ES-I3 (cell line): ENCODE measurements at regions not wholly inside any gene's neighbourhood (a gene's known extent, or its start where the extent isn't known, plus 50 kb on each side); places are given as distances from the start of the nearest gene placed in this dataset.

ENCODE experiments used
- H3K36me3 ChIP-seq: 2 replicates; pipeline ENCODE4 v1.6.1; 2013; ENCODE audit warnings: mild to moderate bottlenecking, low read length, control low read depth, moderate library complexity; ENCODE audit not compliant: insufficient read depth
- H3K4me1 ChIP-seq: 2 replicates; pipeline ENCODE4 v1.6.1; 2013; ENCODE audit warnings: mild to moderate bottlenecking, control low read depth, low read length; ENCODE audit not compliant: insufficient read depth
- H3K9ac ChIP-seq: 2 replicates; pipeline ENCODE4 v1.6.1; 2013; ENCODE audit warnings: low read depth, mild to moderate bottlenecking, low read length, moderate library complexity
- H3K9me3 ChIP-seq: 2 replicates; pipeline ENCODE4 v1.6.1; 2013; ENCODE audit warnings: mild to moderate bottlenecking, low read length, moderate library complexity; ENCODE audit not compliant: control insufficient read depth, insufficient read depth

DNA sequence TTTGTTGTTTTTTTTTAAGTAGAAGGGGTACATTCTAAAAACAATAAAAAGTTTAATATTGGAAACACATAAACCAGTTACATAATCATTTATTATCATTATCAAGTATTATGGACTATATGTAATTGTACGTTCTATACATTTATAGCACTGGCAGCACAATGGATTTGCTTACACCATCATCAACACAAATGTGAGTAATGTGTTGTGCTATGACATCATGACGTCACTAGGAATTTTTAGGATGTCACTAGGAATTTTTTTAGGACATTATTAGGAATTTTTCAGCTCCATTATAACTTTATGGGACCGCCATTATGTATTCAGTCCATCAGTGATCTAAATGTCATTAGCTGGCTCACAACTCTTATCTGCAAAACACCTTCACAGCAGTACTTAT lies 126.8 kb upstream of the SYT10 start:
- Histone ChIP-seq H3K4me1 (peaks cover 2% of the 10 kb centered on the region; the same call in 1 of the 2 replicates), H3K9me3 (no peaks in the 10 kb centered on the region; the same call in 1 of the 2 replicates), H3K9ac (no peak overlapping the region), H3K36me3 (no peaks in the 10 kb centered on the region)

DNA sequence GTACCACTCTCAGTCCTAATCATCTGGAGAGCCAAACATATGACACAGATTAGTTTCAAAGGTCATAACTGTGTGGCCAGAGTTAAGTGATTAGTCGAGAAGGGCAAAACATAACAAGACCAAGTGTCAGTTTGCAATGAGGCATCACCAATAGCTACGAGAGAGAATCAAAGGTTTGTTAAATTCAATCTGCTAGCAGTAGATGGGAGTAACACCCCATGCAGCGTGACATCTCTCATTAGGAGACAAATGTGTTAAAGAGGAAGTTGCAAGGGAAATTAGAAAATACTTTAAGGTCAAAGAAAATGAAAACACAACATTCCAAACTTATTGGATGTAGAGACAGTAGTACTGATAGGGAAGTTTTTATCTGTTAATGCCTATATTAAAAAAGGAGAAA lies 135.7 kb upstream of the SYT10 start:
- no peaks in the 10 kb centered on the region; the same call in 1 of the 2 replicates for H3K9me3 ChIP-seq
- no peaks in the 10 kb centered on the region for H3K36me3 ChIP-seq
- no peaks in the 10 kb centered on the region for H3K4me1 ChIP-seq
- H3K9ac ChIP-seq = no peak overlapping the region

DNA sequence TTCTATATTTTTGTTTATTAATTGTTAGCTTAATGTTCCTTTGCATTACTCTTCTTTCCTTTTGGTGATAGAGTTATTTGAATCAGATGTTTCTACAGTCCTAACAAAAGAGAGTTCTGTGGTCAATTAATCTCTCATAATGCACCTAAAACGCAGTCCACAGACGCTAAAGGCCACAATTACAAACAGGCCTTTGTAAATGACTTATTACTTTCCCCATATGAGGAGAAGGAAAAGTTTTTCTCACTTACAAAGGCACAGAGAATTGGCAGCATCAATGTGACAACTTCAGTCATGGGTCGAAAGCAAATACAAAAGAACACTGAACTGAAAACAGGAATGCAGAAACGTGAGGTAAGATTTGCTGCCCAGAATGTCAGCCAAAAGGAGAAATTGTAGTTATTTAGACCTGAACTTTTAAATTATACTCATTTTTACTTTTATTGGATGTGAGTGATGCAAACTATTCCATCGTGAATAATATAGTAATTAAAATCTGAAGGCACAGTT lies 142.0 kb upstream of the SYT10 start:
- Histone ChIP-seq H3K9me3 (no peaks in the 10 kb centered on the region; the same call in 1 of the 2 replicates), H3K4me1 (no peaks in the 10 kb centered on the region; the same call in 1 of the 2 replicates), H3K9ac (no peak overlapping the region), H3K36me3 (no peaks in the 10 kb centered on the region)

DNA sequence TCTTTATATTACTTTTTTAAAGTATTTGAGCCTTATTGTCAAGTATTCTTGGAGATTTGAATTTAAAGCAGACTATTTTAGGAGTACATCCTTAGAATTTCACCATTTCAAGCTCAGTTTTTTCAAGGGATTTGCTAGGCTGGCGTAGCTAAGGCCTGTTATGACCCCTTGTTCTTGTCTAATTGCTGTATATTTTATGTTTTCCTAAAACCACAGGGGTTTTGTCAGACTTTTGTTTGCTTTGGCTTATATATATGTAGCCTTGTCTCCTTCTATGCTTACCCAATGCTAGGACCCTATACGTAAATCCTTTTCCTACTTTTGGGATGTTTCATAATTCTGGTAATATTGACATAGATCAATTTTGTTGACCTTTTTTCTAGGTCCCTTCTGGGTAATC lies 147.0 kb upstream of the SYT10 start:
- Histone ChIP-seq H3K4me1 (peaks cover 34% of the 10 kb centered on the region), H3K9me3 (no peaks in the 10 kb centered on the region), H3K36me3 (no peaks in the 10 kb centered on the region), H3K9ac (no peak overlapping the region)

DNA sequence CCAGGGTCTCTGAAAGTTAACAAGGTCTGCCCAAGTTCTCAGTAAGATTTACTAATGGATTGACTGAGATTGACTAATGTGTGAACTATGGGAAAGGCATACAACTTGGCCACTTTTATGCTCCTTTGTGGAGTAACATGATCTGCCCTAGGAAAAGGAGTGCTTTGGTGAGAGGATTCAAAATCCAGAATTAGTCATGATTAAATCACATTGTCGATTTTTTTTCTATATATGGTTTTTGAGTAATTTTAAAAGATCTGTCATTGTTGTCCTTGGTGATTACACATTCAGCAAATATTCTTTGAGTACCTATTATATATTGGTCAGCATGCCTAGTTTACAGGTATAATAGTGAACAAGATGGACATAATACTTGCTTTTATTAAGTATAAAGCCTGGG lies 147.7 kb upstream of the SYT10 start:
- Histone ChIP-seq H3K9ac (no peak overlapping the region), H3K36me3 (no peaks in the 10 kb centered on the region), H3K9me3 (no peaks in the 10 kb centered on the region), H3K4me1 (peaks cover 34% of the 10 kb centered on the region)

DNA sequence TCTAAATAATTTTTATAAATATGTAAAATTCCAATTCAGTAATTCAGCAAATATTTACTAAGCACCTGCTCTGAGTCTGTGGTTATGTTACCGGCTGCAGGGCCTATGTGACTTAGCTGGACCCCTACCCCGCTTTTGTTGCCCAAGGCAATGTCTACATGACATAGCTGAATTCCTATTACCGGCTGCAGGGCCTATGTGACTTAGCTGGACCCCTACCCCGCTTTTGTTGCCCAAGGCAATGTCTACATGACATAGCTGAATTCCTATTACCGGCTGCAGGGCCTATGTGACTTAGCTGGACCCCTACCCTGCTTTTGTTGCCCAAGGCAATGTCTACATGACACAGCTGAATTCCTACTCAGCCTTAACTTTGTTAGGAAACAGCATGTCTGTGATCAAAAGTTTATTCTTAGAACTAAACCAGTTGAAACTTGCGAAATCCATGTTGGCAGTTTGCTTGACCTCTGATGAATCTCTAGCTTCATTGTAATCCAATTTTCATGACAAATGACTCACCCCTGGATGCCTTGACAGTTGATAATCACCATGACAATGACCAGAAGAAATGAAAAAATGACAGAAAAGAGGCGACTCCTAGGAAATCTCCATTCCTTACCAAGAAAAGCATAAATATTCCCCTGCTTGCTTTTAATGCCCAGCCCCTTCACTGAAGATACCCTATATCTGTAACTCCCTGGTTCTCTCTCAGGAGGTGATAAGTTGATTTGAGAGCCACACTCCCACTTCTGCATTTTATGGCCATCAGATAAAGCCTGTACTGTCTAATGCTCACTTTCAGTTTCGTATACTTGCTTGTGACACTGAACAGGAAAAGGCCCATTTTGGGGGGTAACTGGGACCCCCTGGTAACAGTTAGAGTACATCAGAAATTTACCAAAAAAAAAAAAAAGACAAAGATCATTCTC lies 148.4 kb upstream of the SYT10 start:
- Histone ChIP-seq H3K36me3 (no peaks in the 10 kb centered on the region), H3K4me1 (peaks cover 34% of the 10 kb centered on the region), H3K9me3 (no peaks in the 10 kb centered on the region), H3K9ac (no peak overlapping the region)

DNA sequence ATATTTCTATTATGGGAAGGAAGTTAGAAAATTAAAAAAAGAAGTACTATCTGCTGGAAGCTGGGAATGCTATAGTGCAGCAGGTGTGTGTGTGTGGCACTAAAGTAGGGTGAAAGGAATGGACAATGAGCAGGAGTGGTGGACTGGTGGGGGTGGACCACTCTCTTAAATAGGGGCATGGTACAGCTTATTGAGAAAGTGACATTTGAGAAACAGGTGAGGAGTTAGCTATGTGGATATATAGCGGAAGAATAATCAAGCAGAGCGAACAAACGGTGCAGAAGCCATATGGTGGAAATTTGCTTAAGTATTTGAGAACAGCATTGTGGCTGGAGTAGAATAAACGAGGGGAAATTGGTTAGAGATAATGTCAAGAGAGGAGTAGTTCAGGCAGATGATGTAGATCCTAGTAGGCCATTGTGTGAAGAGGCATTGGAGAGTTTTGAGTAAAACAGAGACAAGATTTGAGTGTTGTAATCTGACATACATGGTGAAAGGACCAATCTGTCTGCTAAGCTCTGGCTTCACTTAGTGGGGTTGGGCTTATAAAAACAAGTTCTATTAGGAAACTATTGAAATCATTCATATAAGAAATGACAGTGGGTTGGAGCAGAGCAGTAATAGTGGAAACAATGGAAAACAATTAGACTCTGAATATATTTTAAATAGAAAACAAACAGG lies 149.2 kb upstream of the SYT10 start:
- Histone ChIP-seq H3K4me1 (peaks cover 34% of the 10 kb centered on the region), H3K9ac (no peak overlapping the region; the same call in 1 of the 2 replicates)

DNA sequence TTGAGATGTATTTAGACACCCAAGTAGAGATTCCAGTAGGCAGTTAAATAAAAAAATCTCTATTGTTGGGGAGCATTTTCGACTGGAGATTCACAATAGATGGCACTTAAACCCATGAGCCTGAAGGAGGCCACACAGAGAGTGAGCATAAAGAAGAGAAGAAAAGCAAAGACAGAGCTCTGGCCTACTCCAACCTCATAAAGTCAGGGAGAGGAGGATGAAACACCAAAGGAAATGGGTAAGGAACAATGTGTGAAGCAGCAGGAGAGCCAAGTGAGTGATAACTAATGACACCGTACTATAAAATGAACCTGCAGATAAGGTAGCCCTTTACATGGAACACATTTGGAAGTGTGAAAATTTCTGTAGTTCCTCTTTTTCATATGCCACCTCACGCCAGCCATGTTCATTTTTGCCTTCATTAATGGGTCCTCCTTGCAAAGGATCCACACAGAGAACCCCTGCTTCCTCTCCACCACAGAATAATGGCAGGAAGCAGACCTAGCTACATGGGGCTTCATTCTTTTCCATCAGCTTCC lies 150.0 kb upstream of the SYT10 start:
- H3K9me3 ChIP-seq = no peaks in the 10 kb centered on the region
- H3K9ac ChIP-seq = no peak overlapping the region
- no peaks in the 10 kb centered on the region for H3K36me3 ChIP-seq
- peaks cover 34% of the 10 kb centered on the region for H3K4me1 ChIP-seq

More for the DNA sequence above, 149.2 kb upstream of the SYT10 start:
- Histone ChIP-seq H3K36me3 (no peaks in the 10 kb centered on the region), H3K9me3 (no peaks in the 10 kb centered on the region)

DNA sequence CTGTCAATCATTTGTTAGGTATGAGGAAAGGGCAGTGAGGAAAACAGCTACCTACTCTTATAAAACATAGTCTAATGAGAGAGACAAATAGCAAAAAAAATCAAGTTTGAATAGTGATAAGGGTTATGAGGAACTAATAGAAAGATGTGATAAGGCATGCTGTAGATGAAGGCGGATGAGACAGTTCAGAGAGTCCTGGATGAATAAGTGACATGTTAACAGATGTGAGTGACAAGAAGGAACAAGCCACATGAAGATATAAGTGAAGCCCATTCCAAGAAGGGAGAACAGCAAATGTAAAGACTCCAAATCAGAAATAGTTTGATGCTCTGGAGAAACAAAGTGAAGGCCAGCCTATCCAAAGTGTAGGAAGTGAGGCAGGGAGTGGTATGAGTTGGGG lies 154.1 kb upstream of the SYT10 start:
- H3K9ac ChIP-seq = no peak overlapping the region
- peaks cover 20% of the 10 kb centered on the region for H3K4me1 ChIP-seq
- no peaks in the 10 kb centered on the region for H3K9me3 ChIP-seq
- H3K36me3 ChIP-seq = no peaks in the 10 kb centered on the region

DNA sequence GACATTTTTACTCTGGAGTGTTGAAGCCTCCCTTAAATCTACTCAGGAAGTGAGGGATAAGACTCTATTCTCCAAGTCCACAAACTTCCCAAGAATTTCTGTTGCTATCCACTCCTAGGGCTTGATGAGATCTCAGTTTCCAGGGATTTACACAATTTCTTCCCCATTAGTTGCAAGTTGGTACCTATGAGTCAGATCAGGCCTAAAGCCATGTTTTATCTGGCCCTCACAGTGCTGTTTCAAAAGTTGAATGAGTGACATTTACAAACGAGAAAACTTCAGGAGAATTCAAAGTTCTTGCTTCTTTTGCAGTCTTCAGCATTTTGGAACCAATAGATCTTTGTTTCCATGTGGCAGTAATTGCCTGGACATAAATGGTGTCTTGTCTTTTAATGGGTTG lies 156.4 kb upstream of the SYT10 start:
- H3K9me3 ChIP-seq = no peaks in the 10 kb centered on the region

DNA sequence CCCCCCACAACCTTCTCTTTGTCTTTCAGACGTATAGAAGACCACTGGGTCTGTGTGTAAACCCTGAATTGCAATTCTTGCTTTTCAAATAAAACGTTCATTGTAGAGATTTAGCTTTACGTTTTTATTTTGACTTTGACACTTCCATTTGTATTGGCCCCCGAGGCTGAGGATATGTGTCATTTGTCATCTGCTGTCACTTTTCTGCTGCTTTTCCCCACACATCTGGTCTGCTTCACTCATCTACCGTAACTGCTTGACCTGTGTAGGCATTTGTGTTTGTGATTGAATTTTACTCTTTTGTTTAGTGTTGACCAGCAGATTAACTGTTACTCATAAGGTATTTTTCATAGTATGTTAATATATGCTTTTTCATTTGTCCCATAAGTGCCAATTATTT lies 157.2 kb upstream of the SYT10 start:
- Histone ChIP-seq H3K9me3 (no peaks in the 10 kb centered on the region), H3K4me1 (no peaks in the 10 kb centered on the region; the same call in 1 of the 2 replicates), H3K9ac (no peak overlapping the region), H3K36me3 (no peaks in the 10 kb centered on the region)

More for the DNA sequence above, 156.4 kb upstream of the SYT10 start:
- Histone ChIP-seq H3K36me3 (no peaks in the 10 kb centered on the region), H3K9ac (no peak overlapping the region), H3K4me1 (peaks cover under 1% of the 10 kb centered on the region)

DNA sequence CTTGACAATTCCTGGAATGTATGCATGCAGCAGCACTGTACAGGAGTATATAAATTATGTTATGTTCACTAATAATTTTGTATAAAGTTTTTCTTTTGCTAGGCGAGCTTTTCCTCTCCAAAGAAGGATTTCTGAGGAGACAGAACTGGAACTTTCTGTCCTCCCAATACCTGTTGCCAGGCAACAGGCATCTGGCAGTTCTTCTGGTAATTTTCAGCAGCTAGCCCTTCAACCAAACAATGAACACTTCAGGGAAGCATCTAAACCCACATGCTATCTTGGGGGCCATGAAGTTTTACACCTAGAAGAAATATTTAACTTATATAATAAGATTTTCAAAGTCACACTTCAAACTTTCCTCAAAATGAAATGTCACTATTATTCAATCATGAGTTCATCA lies 162.9 kb upstream of the SYT10 start:
- Histone ChIP-seq H3K4me1 (no peaks in the 10 kb centered on the region), H3K9me3 (no peaks in the 10 kb centered on the region), H3K9ac (no peak overlapping the region), H3K36me3 (no peaks in the 10 kb centered on the region)

DNA sequence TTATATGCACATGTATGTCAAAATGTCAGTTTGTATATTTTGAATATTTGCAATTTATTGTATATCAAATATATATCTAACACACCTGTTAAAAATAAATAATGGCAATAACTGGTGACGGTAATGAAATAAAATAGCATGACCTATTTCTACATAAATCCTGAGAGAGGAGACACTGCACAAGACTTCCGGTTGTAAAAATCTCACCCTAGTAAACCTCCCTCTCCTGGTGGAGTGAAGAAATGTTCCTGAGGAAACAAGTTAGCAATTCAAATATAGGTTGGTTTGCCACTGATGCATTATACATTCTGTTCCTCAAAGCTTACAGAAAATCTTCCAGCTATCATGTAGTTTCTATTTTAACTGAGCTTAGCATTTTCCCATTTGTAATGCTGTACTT lies 166.1 kb upstream of the SYT10 start:
- H3K9ac ChIP-seq = no peak overlapping the region
- no peaks in the 10 kb centered on the region for H3K9me3 ChIP-seq
- no peaks in the 10 kb centered on the region for H3K36me3 ChIP-seq
- no peaks in the 10 kb centered on the region for H3K4me1 ChIP-seq

DNA sequence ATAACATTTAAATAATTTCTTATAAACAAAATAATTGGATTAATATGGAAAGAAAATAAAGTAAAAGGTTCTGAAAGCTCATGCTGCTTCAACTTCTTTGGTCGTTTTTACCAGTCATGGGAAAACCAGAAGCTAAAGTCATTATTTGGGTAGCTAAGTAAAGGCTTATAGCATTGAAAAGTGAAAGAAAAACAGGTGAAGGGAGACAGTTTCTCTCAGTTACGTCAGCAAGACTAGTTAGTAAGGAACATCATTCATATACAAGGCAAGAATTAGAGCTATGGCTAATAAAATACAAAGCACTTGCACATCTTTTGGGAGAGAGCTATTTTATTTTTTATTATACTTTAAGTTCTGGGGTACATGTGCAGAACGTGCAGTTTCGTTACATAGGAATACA lies 170.3 kb upstream of the SYT10 start:
- Histone ChIP-seq H3K9ac (no peak overlapping the region), H3K4me1 (no peaks in the 10 kb centered on the region), H3K9me3 (no peaks in the 10 kb centered on the region), H3K36me3 (no peaks in the 10 kb centered on the region)
